ENCODE measurements at regions not wholly inside any gene's neighbourhood (a gene's known extent, or its start where the extent isn't known, plus 50 kb on each side); places are given as distances from the start of the nearest gene placed in this dataset.

- TF ChIP-seq SIX5 (IDR thresholded peaks at IDR 0.05; ENCODE audit: low read depth, low read length), result no peak
These were observed 111.1 kb downstream of the CDC42EP3 start (continued) for GRCh38 chr2:37560241-37560848.

Data from H1 (cell line).